Adrenal gland (tissue), 5 donors: ENCODE measurements at regions not wholly inside any gene's neighbourhood (a gene's known extent, or its start where the extent isn't known, plus 50 kb on each side); places are given as distances from the start of the nearest gene placed in this dataset.

Experiments
- CTCF ChIP-seq, 6 experiments: fragments of 450-650 bp in 4 of 6; fragments of 200-600 bp in 2 of 6; sonication (generic) in 1 of 6; IDR thresholded peaks; 1 replicate in 5 of 6; 2 replicates in 1 of 6; pipeline versions ENCODE4 v1.5.1 to v1.8.0; 2016 to 2021; ENCODE audit warnings: antibody characterized with exemption in 6 of 6, mild to moderate bottlenecking in 2 of 6, moderate library complexity in 1 of 6
- POLR2A ChIP-seq, 2 donors: fragments of 450-650 bp; IDR thresholded peaks; one replicate each; pipeline ENCODE4 v1.6.1; 2017; ENCODE audit warnings: antibody characterized with exemption in 2 of 2, mild to moderate bottlenecking in 2 of 2, moderate library complexity in 1 of 2
- donor health status: DM: no; HTN: no; CAD: no.

- TF ChIP-seq CTCF (IDR thresholded peaks at IDR 0.05): no peak
- no peak for TF ChIP-seq POLR2A (IDR thresholded peaks at IDR 0.05)
Observed at GRCh38 chr3:64393193-64393592, 167.9 kb upstream of the PRICKLE2 start.
